Osteoblast (primary cell): ENCODE measurements at regions not wholly inside any gene's neighbourhood (a gene's known extent, or its start where the extent isn't known, plus 50 kb on each side); places are given as distances from the start of the nearest gene placed in this dataset.

ENCODE experiments used
- DNase-seq: peaks from one replicate; pipeline ENCODE4 v3.0.0; 2011; ENCODE audit warnings: low spot score, mixed read lengths; ENCODE audit not compliant: insufficient read length; ENCODE audit errors: missing footprints
- H2AFZ ChIP-seq: 2 replicates; pipeline ENCODE4 v1.6.0; 2011; ENCODE audit warnings: mild to moderate bottlenecking, low read length
- H3K27ac ChIP-seq: 2 replicates; pipeline ENCODE4 v1.5.1; 2011; ENCODE audit warnings: mild to moderate bottlenecking, low read depth, low read length, moderate library complexity
- H3K27me3 ChIP-seq: 2 replicates; pipeline ENCODE4 v1.6.0; 2012; ENCODE audit warnings: mild to moderate bottlenecking, control low read depth, inconsistent platforms, low read length, moderate library complexity; ENCODE audit not compliant: insufficient read depth
- H3K36me3 ChIP-seq: 2 replicates; pipeline ENCODE4 v1.5.1; 2011; ENCODE audit warnings: mild to moderate bottlenecking, low read length, control low read depth, moderate library complexity; ENCODE audit not compliant: insufficient read depth
- H3K4me1 ChIP-seq: 2 replicates; pipeline ENCODE4 v1.5.1; 2011; ENCODE audit warnings: mild to moderate bottlenecking, low read length, control low read depth, moderate library complexity; ENCODE audit not compliant: insufficient read depth
- H3K4me2 ChIP-seq: 2 replicates; pipeline ENCODE4 v1.6.0; 2011; ENCODE audit warnings: mild to moderate bottlenecking, low read length; ENCODE audit not compliant: insufficient read depth
- H3K4me3 ChIP-seq: fragments of 200-600 bp; sonication (generic); 3 replicates; pipeline ENCODE4 v1.5.1; 2012; ENCODE audit warnings: mild to moderate bottlenecking, low read length, inconsistent platforms; ENCODE audit not compliant: insufficient read depth
- H3K79me2 ChIP-seq: 2 replicates; pipeline ENCODE4 v1.6.0; 2012; ENCODE audit warnings: mild to moderate bottlenecking, low read length, control low read depth, inconsistent platforms; ENCODE audit not compliant: insufficient read depth
- H3K9me3 ChIP-seq: 2 replicates; pipeline ENCODE4 v1.5.1; 2011; ENCODE audit warnings: low read depth, low read length, control low read depth
- H4K20me1 ChIP-seq: 2 replicates; pipeline ENCODE4 v1.6.0; 2012; ENCODE audit warnings: mild to moderate bottlenecking, low read length, control low read depth; ENCODE audit not compliant: insufficient read depth
- TF ChIP-seq, protein P1 (sequence below): IDR thresholded peaks from 2 replicates; pipeline ENCODE4 v1.5.1; 2011; ENCODE audit warnings: mild to moderate bottlenecking, low read depth, low read length, moderate library complexity; ENCODE audit errors: extremely low read depth

DNA sequence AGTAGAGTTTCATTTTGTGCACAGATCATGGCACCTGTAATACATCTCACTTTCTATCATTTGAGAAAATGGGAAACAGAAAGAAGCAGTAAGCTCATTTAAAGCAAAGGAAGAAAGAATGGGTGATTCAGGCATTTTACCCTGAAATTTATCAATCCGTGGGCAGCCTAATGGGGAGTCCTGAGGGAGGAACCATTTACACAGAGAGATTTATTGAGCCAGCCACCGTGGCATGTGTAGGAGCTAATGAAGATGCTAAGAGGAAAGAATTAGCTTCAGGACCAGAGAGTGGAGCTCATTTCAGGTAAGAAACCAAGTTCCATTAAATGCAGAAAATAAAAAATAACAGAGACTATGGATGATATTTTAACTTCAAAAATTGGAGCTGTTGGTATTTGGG is 443.4 kb upstream of the COBL start:
- no peaks in the 10 kb centered on the region for H3K9me3 ChIP-seq
- H4K20me1 ChIP-seq, result no peaks in the 10 kb centered on the region
- H2AFZ ChIP-seq, result no peak overlapping the region
- H3K4me3 ChIP-seq, result no peak overlapping the region
- DNase-seq, result no peak
- H3K4me1 ChIP-seq, result no peaks in the 10 kb centered on the region
- TF ChIP-seq, protein P1, sequence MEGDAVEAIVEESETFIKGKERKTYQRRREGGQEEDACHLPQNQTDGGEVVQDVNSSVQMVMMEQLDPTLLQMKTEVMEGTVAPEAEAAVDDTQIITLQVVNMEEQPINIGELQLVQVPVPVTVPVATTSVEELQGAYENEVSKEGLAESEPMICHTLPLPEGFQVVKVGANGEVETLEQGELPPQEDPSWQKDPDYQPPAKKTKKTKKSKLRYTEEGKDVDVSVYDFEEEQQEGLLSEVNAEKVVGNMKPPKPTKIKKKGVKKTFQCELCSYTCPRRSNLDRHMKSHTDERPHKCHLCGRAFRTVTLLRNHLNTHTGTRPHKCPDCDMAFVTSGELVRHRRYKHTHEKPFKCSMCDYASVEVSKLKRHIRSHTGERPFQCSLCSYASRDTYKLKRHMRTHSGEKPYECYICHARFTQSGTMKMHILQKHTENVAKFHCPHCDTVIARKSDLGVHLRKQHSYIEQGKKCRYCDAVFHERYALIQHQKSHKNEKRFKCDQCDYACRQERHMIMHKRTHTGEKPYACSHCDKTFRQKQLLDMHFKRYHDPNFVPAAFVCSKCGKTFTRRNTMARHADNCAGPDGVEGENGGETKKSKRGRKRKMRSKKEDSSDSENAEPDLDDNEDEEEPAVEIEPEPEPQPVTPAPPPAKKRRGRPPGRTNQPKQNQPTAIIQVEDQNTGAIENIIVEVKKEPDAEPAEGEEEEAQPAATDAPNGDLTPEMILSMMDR, result no peak
- H3K4me2 ChIP-seq, result no peak overlapping the region
- no peaks in the 10 kb centered on the region for H3K27me3 ChIP-seq
- no peak overlapping the region for H3K27ac ChIP-seq
- no peaks in the 10 kb centered on the region for H3K36me3 ChIP-seq
- H3K79me2 ChIP-seq, result no peaks in the 10 kb centered on the region

GRCh38 chr7:51757960-51758359 is 441.4 kb upstream of the COBL start:
- H3K27me3 ChIP-seq, result no peaks in the 10 kb centered on the region
- H3K4me2 ChIP-seq, result no peak overlapping the region
- H3K79me2 ChIP-seq, result no peaks in the 10 kb centered on the region
- no peaks in the 10 kb centered on the region for H4K20me1 ChIP-seq
- H3K9me3 ChIP-seq, result no peaks in the 10 kb centered on the region
- H3K36me3 ChIP-seq, result no peaks in the 10 kb centered on the region
- H3K4me3 ChIP-seq, result no peak overlapping the region
- H3K4me1 ChIP-seq, result no peaks in the 10 kb centered on the region
- no peak for DNase-seq
- TF ChIP-seq, protein P1, result no peak
- H2AFZ ChIP-seq, result no peak overlapping the region
- H3K27ac ChIP-seq, result no peak overlapping the region

DNA sequence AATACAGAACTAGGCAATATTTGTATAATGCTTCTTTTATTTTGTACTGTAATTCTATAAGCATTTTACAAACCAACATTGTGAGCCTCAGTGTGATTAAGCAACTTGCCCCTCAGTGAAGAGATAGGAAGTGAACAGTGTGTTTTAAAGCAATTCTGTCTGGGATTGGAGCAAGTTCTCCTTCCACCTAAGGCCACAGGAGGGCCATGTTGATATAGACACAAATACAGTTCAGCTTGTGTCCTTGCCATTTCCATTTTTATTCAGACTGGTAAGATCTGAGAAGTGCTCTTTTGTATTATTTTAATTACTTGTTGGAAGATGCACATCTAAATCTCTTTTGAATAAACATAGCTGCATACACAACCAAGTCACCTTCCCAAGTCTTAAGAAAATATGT is 416.3 kb upstream of the COBL start:
- no peaks in the 10 kb centered on the region for H3K79me2 ChIP-seq
- TF ChIP-seq, protein P1, result no peak
- DNase-seq, result no peak
- H3K36me3 ChIP-seq, result no peaks in the 10 kb centered on the region
- H3K9me3 ChIP-seq, result no peaks in the 10 kb centered on the region
- H4K20me1 ChIP-seq, result no peaks in the 10 kb centered on the region
- no peak overlapping the region for H3K4me2 ChIP-seq
- H3K27me3 ChIP-seq, result no peaks in the 10 kb centered on the region
- H3K27ac ChIP-seq, result no peak overlapping the region
- H3K4me3 ChIP-seq, result no peak overlapping the region
- no peak overlapping the region for H2AFZ ChIP-seq
- no peaks in the 10 kb centered on the region for H3K4me1 ChIP-seq

GRCh38 chr7:51732116-51732515 is 415.5 kb upstream of the COBL start:
- no peaks in the 10 kb centered on the region for H3K27me3 ChIP-seq
- H3K36me3 ChIP-seq, result no peaks in the 10 kb centered on the region

More at GRCh38 chr7:51732116-51732515, 415.5 kb upstream of the COBL start:
- no peaks in the 10 kb centered on the region for H3K9me3 ChIP-seq
- TF ChIP-seq, protein P1, result no peak
- no peak overlapping the region for H3K4me2 ChIP-seq
- H2AFZ ChIP-seq, result no peak overlapping the region
- H3K27ac ChIP-seq, result no peak overlapping the region
- no peak for DNase-seq
- H4K20me1 ChIP-seq, result no peaks in the 10 kb centered on the region
- no peak overlapping the region for H3K4me3 ChIP-seq
- no peaks in the 10 kb centered on the region for H3K79me2 ChIP-seq
- no peaks in the 10 kb centered on the region for H3K4me1 ChIP-seq
